Erythroblast (primary cell): ENCODE measurements at regions not wholly inside any gene's neighbourhood (a gene's known extent, or its start where the extent isn't known, plus 50 kb on each side); places are given as distances from the start of the nearest gene placed in this dataset.

Source experiments
- GATA1 ChIP-seq: IDR thresholded peaks from 2 replicates; pipeline ENCODE4 v1.6.1; 2011; ENCODE audit warnings: low read depth, mild to moderate bottlenecking, control low read depth, low read length, moderate library complexity
- POLR2A ChIP-seq: IDR thresholded peaks from 2 replicates; pipeline ENCODE4 v1.6.1; 2011; ENCODE audit warnings: mild to moderate bottlenecking, low read length

GRCh38 chr6:140485740-140486449 lies 1111.4 kb upstream of the CITED2 start:
- no peak for TF ChIP-seq POLR2A
- no peak for TF ChIP-seq GATA1
